Stimulated activated CD4-positive, alpha-beta T cell treated with anti-CD3 and anti-CD28 coated beads, TNF-alpha, amount 100 ng/mL, for 1 hour (primary cell): ENCODE measurements at regions not wholly inside any gene's neighbourhood (a gene's known extent, or its start where the extent isn't known, plus 50 kb on each side); places are given as distances from the start of the nearest gene placed in this dataset.

ENCODE experiments used
- DNase-seq, 3 donors: peaks; one replicate each; pipeline ENCODE4 v3.0.0-alpha.2; 2020; ENCODE audit warnings: low read depth in 3 of 3, low spot score in 1 of 3

DNA sequence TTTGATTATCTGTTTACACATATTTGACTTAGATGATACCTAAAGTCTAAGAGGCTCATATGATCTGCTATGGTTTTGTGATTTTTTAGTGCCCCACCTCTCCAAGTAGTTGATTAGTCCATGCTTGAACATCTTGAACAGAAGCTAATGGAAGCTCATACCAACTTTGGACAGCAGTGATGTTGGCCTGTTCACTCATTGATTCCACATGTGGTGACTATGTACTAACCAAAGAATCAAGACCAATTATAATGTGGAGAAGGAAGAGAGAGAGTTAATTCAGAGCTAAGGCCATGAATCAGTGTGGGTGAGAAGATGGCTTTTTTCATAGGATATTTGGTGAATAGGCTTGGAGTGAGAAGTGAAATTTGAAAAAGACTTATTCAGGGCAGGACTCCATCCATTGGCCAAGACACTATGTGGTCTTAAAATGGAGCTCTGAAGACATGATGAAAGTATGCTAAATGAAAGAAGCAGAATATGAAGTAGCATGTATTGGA, 178.3 kb upstream of the TWIST2 start:
- no peak for DNase-seq

DNA sequence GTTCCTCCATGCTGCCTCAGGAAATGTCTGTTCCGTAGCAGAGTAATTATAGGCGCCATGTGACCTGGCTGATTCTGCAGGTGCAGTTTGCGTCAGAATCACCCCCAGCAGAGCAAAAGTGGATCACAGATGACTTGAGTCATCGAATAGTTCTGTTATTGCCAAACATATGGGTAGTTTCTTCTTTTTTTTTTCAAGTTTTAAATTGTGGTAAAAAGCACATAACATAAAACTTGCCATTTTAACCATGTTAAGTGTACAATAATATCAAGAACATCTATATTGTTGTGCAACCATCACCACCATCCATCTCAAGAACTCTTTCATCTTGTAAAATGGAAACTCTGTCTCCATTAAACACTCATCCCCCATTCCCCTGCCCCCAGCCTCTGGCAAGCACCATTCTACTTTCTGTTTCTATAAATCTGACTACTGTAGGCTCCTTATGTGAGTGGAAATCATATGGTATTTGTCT, 177.7 kb upstream of the TWIST2 start:
- DNase-seq = no peak

DNA sequence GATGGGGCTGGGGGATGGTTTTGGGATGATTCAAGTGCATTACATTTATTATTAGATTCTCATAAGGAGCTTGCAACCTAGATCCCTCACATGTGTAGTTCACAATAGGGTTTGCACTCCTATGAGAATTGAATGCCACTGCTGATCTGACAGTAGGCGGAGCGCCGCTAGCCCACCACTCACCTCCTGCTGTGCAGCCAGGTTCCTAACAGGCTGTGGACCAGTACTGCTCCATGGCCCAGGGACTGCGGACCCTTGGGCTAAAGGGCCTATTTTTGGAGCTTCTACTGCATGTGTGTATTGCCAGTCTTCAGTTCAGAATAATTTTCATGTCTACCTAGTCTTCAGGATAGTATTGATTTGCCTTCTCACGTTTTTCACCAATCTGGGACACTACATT, 165.3 kb upstream of the TWIST2 start:
- no peak for DNase-seq

DNA sequence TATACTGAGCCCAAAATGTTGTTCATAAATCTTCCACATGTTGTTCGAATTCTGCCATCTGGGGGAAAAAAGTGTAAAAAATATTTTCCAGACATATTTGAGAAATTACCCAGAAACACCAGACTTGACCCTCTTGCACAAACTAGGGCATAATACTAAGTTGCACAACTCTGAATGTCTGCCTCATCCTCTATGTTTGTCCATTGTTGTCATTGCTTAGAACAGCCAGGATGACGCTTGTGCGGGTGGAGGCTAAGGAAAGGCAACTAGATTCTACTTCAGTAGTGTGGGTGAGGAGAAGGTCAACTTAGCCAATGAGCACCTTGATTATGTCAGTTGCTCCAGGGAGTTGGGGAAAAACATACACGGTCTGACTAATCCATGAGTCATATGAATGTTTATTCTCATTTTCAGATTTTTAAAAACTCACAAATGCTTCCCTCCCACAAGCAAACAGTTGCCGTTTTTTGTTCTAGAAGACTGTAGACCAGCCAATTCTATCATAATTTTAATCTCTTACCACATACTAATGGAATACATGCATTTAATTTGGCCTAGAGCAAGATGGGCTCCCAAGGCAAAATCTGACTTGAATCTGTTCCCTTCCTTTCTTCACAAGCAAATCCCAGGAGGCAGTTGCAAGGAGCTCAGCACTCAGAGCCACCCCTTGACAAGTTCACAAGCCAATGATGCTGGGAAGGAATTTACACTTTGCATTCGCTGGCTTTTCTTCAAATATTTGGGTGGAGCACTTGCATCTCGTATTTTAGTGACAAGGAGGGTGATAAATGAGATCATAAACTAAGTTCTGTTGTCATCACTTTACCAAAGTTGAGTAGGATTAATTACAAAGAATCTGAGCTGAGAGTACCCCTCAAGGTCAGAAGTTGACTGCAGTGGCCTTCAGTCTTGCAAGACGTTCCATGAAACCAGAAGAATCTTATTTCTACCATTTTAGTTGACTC, 163.2 kb upstream of the TWIST2 start:
- DNase-seq = no peak

DNA sequence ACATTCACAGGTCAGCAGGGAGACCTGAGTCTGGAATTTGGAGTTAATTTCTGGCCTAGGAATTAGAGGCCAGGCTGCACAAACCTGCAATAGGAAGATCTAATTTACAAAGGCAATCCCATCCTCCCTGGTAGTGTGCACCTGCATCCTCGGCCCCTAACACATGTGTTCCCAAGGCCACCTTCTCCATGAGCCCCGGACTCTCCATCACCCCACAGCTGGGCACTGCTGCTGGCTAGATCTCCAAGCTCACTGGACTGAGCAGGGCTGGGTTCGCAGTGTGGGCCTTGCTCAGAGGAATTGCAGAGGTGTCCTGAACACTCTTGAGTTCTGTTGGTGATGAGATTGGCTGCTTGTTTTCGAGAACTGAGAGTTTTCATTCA, 162.6 kb upstream of the TWIST2 start:
- no peak for DNase-seq

DNA sequence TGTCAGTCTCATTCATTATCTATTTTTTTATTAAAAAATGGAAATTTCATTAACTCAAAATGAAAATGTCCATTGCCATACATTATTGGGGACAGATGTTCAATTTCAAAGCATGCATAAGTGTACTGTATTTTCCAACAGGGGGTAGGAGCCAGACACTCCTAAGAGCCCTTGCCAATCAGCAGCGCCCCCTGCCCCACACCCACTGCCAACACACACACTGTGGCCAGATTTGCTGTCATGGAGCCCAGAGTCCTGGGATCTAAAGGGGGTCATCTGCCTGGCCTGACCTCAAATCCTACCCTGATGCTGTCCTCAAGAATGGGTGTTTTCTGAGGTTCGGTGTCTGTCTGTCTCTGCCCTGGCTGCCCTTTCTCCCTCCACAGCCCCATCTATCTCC, 162.2 kb upstream of the TWIST2 start:
- no peak for DNase-seq

DNA sequence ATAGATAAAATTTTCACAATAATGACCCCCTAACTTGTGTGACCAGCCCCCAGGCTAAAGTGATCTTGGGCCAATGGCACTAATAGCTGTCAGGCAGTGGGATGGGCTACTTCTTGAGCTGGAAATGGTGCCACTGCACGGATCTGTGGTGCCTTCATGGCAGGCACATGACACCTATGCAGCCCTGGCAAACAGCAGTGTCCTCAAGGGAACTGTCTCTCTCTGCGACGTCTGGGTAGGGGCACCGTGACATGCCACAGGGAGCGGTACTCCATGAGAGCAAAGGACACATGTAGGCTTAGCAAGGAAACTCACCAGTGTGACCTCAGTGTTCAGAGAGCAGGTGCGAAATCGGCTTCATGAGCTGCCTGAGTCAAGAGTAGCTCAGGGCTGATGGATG, 161.7 kb upstream of the TWIST2 start:
- DNase-seq = no peak

DNA sequence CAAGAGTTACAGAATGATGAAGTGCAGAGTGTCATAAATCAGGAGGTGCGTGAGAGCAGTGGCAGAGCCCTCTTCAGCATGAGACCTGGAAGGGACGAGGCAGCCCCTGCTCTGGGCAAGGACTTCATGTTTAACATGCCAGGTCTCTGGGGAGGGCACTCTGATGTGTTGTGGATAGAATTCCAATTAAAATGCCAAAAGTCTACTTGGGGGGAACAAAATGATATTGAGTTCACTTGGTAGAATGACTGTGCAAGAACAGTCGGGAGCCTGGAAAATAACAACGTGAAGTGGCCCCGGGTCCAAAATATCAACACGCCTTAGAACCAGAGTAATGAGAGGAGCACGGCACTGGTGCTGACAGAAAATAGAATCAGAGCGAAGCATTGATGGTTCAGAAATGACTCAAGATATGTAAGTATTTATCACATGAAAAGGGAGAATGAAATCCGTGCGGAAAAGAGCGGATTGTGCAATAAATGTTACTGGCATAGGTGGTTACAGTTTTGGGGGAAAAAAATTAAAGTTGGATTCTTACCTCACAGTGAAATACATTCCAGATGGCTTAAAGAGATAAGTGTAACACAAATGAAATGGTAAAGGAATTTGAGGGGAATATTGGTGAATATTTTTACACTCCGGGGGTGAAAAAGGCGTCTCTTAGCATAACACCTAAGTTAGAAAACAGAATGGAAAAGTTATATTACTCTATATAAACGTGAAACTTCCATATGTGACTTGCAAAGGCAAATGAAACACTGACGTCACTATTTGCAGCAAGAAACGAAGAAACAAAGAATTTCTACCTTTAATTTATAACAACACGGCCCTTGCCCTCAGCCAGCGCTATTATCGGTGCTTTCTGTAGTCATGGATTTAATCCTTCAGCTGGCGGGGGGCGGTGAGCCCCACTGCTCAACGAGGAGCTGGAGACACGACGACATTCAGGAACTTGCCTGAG, 159.4 kb upstream of the TWIST2 start:
- DNase-seq = no peak

DNA sequence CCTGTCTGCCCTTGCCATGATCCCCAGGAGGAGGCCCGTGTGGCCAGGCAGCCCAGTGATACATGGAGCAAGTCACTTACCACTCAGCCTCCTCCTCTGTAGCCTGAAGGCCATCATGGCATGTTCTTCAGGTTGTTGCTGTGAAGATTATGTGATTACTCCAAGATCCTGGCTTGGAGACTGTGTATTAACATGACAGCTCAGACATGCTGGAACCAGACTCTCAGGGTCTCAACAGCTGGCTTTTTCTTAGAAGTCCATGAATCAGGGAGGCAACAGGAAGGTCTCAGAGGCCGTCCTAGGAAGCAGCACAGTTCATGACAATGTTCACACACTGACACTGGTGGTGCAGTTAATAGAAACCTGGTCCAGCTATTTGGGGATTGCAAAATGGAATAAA, 158.6 kb upstream of the TWIST2 start:
- DNase-seq = no peak

DNA sequence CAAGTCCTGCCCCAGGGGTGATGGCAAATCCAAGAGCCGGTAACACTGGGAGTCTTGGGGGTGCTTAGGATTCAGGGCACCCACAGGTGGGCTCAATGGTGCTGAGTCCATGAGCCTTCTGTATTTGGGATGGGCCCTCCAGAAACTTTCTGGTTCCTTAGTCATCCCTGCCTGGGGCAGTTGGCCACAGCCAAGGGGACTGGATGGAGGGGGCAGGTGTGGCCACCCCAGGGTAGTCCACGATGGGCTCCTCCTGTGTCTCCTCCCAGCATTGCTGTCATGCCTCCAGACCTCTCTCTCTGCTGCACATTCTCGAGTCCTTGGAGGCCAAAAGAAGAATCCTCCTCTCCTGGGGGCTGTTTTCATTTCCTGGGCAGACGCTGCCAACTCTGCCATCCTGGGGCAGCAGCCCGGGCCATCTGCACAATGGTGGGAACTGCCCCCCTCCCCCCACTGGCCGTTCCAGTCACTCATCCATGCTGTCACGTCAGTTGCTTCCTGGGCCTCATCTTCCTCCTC, 158.0 kb upstream of the TWIST2 start:
- DNase-seq = no peak

DNA sequence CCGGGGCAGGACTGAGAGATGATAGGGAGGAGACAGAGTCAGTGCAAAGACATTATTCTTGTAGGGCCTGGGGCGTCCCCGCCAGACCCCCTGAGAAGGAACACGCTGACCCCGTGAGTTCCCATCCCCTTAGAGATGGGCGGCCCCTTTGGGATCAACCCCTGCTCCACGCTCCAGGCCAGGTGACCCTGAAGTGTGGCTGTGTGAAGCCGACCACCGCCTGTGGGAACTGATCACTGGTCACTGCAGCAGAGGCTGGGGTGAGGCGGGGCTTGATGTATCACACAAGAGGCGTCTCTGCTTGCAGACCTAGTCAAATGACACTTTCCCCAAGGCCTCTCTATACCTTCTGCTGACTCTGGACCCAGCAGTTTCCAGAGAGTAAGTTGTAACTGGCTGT, 157.4 kb upstream of the TWIST2 start:
- DNase-seq = no peak

DNA sequence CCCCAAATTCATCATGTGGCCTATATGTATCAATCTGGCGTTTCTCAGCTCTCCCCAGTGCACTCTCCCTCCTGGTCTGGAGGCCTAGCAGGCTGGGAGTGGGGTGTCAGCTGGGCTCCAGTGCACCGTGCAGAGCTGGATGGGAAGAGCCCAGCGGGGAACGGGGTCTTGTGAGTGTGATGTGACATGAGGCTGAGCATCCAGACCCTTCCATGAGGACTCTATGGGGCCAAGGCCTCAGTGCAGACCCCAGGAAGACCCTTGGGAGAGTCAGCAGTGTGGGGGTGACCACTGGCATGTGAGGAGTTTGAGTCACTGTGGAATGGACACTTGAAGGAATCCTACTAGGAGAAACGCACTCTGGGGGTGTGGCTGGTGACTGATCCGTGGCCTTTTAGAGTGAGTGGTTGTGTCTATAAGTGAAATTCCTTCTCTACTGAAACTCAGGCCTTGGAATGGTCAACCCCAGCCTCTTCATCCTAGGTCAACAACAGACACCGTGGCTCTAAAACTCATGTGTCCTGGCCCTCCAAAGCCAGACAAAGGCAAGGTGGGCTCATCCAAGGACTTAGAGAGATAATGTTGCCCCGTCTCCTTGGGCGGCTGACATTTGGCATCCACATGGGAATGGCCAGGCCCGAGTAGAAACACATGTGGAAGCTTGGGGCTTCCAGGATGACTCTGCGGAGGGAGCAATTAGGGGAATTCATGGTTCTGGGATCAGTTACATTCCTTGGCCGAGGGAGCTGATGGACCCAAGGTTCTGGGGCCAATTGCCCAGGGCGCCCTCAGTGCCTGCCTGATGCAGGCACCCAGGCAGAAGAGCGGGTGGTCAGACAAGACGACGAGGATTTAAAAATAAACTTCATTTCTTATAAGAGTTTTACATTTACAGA, 156.0 kb upstream of the TWIST2 start:
- DNase-seq = no peak

DNA sequence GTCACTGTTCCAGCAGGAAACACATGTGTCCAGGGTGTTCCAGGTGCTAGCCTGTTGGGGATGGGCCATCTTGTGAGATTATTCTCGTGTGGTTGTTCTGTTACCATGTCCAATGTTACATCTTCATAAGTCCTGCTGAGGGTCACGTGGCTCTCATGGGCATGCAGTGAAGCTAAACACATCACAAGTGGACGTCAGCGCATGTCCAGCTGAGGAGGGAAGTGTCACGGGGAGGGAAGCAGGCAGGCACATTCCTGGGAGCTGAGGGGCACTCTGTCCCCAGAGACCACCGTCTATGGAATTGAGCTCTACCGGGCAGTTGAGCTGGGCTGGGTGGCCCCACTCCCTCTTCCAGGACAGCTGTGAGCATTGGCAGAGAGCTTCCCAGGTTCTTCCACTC, 155.3 kb upstream of the TWIST2 start:
- no peak for DNase-seq

DNA sequence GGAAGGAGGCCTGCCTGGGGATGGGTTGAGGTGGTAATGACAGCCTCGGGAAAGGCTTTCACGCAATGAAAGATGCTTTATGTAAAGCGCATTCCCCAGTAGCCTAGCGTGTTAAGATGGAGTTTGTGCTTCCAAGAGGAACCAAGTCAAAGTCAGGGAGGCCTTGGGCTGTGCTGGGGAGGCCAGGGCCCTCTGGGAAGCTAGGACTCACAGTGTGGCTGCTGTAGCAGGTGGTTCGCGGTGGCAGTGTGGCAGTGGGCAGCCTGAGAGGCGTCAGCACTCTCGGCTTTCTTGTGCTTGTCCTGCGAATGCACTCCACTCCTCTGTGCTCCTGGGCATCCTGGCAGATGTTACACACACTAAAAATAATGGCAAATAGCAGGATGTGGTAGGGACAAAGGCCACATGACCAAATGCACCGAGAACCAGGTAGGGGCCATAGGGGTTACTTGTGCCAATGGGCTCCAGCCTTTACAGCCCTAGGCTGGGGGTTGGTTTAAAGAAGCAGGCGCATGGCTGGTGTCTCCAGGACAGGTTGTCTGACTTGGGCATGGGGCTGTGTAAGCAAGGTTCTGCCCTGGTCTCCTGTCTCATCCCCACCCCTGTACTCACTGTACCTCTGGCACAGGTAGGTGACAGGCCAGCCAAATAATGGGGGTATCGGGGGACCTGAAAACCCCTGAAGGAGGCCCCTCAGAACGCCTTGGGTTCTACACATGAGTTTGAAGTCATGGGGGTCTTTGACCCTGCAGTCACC, 154.4 kb upstream of the TWIST2 start:
- no peak for DNase-seq

DNA sequence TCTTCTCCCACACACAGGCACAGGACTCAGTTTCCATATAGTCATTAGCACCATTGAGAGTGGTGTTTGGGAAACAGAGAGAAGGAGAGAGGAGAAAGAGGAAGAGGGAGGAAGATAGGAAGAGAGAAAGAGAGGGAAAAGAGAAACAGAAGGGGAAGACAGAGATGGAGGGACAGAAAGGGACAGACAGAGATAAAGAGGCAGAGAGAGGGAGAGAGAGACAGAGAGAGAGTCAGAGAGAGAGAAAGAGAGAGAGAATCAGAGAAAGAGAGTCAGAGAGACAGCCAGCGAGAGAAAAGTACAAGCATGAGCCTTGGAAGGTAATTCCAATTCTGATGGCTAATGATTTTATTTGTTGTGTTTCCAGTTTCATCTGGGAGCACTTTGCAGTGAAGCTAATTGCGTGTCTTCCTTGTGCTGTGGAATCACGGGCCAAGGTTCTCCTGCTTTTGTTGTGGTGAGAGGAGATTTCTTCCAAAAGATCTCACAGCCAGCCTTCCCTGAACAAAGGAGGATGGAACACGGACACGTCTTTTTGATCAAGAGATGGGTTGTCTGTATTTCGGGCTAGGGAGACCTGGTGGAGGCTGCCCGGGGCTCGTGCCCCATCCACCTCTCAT, 153.6 kb upstream of the TWIST2 start:
- DNase-seq = no peak

DNA sequence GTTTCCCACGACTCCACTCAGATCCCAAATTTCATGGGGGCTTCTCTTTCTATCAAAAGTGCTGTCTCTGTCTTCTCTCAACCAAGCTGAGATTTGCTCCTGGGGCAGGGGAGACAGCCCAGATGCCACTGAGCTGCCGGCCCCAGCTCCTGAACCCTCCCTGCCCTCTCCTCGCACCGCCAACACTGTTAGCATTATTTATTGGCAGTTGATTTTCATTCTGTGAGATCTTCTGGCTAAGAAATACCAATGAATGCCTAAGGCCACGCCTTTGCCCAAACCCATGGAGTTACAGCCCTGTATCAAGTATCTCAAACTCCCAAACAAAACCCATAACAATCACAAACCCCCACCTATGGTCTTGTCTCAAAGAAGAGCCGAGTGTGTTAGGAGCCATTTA, 153.0 kb upstream of the TWIST2 start:
- no peak for DNase-seq

DNA sequence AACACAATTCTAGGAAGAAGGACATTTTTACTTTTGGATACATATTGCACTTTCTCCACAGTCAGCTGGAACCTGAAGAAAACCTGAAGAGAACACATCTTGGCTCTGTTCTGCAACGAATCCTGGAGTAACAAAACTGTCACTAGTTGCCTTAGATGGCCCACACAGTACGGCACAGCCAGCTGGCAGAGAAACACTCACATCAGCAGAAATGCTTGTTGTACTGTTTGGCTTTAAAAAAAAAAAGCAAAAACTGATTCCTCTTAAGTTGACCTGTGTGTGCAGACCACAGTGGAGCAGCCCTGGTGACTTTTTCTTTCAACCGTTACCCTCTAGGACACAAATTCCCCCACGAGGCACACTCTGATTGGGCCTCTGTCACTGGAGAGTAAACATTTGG, 152.3 kb upstream of the TWIST2 start:
- no peak for DNase-seq

DNA sequence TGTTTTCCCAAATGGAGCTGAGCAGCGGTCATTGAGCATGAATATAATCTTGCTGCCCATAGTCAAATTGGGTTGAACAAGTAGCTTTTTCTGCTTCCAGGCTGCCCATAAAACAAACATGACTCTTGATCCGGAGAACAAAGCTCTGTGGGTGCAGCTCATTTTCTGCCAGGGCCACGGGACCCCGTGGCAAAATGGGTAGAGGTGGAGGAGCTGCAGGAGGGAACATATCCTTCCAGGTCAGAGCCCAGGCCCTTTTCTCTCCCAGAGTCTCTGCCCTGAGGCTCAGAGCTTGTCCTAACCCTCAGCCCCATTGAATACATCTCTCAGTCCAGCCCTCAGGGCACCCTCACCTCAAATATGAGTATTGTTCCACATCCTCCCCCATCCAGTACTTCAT, 151.6 kb upstream of the TWIST2 start:
- DNase-seq = no peak

DNA sequence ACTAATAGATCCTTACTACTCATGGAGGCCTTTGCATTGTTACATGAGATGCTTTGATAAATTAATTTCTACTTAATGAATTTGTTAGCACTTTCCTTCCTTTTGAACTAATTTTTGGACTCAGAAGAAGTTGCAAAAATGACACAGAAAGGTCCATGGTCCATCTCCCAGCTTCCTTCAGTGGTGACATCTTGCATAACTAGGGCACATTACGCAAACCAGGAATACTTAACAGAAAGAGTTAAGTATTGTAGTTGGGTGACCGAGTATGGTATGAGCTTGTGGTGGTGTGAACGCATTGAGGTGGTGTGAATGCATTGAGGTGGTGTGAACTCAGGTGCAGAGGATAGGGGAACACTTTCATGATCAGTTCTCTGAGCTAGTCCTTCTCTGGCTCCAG, 151.1 kb upstream of the TWIST2 start:
- no peak for DNase-seq
